NB4 (cell line): ENCODE measurements at regions not wholly inside any gene's neighbourhood (a gene's known extent, or its start where the extent isn't known, plus 50 kb on each side); places are given as distances from the start of the nearest gene placed in this dataset.

Experiments
- CTCF ChIP-seq: IDR thresholded peaks from one replicate; pipeline ENCODE4 v1.5.1; 2012; ENCODE audit warnings: low read depth, low read length
- POLR2A ChIP-seq: IDR thresholded peaks from 2 replicates; pipeline ENCODE4 v1.6.1; 2011; ENCODE audit warnings: mild to moderate bottlenecking; ENCODE audit not compliant: insufficient read length; ENCODE audit errors: extremely low read depth

DNA sequence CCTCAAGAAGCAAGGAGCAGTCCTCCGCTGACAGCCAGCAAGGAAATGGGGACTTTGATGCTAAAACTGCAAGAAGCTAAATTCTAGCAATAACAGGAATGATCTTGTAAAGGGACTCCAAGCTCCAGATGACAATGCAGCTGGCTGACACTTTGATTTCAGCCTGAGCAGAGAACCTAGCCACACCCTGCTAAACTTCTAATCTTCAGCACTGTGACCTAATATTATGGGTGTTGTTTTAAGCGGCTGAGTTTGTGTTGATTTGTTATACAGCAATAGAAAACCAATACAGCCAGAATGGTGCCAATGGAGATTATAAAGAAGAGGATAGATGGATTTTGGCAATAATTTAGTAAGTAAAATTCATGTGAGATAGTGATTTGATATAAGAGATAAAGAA lies 196.7 kb upstream of the SPHKAP start:
- TF ChIP-seq POLR2A (no peak), CTCF (no peak)
